Vagina (tissue), 2 donors: ENCODE measurements at regions not wholly inside any gene's neighbourhood (a gene's known extent, or its start where the extent isn't known, plus 50 kb on each side); places are given as distances from the start of the nearest gene placed in this dataset.
"Not testable (repeated sequence)": the region's sequence is repeated elsewhere in the genome, so short reads cannot be mapped to it uniquely, and the experiment has no call there.

Source experiments
- DNase-seq, 2 donors: peaks; one replicate each; pipeline ENCODE4 v3.0.0-alpha.2; 2017; ENCODE audit errors: extremely low spot score in 2 of 2
- H3K27ac ChIP-seq: fragments of 200-600 bp; sonication (generic); one replicate; pipeline ENCODE4 v1.5.1; 2019
- H3K27me3 ChIP-seq: fragments of 200-600 bp; sonication (generic); one replicate; pipeline ENCODE4 v1.5.1; 2019
- H3K36me3 ChIP-seq, 2 donors: fragments of 200-600 bp; sonication (generic); one replicate each; pipeline ENCODE4 v1.5.1; 2017 to 2019
- H3K4me1 ChIP-seq: fragments of 200-600 bp; sonication (generic); one replicate; pipeline ENCODE4 v1.5.1; 2019
- H3K4me3 ChIP-seq, 2 donors: fragments of 200-600 bp; sonication (generic); 1 replicate in 1 of 2; 2 replicates in 1 of 2; pipeline ENCODE4 v1.5.1; 2016 to 2019
- H3K9me3 ChIP-seq: fragments of 200-600 bp; sonication (generic); one replicate; pipeline ENCODE4 v1.5.1; 2019
- POLR2A ChIP-seq, 2 donors: fragments of 450-650 bp; IDR thresholded peaks; one replicate each; pipeline ENCODE4 v1.6.1; 2017; ENCODE audit warnings: antibody characterized with exemption in 2 of 2, mild to moderate bottlenecking in 2 of 2, moderate library complexity in 2 of 2
- POLR2AphosphoS5 ChIP-seq, 2 donors: sonication (generic); formaldehyde crosslinking; IDR thresholded peaks; one replicate each; pipeline ENCODE4 v1.9.0; 2017; ENCODE audit warnings: antibody characterized with exemption in 2 of 2, mild to moderate bottlenecking in 2 of 2, low read depth in 1 of 2; ENCODE audit not compliant: insufficient read depth in 1 of 2
- intact Hi-C: fragments of 100-400 bp; cut with DNase I; formaldehyde crosslinking; loops from one replicate; pipeline ENCODE4 v1.15.1; 2023
- TF ChIP-seq, protein P1 (sequence below), 3 experiments: fragments of 450-650 bp in 2 of 3; fragments of 200-600 bp in 1 of 3; sonication (generic) in 1 of 3; IDR thresholded peaks; one replicate each; pipeline ENCODE4 v1.5.1; 2017 to 2019; ENCODE audit warnings: antibody characterized with exemption in 3 of 3, mild to moderate bottlenecking in 2 of 3, moderate library complexity in 2 of 3

- Histone ChIP-seq H3K36me3 (no peaks in the 10 kb centered on the region), H3K4me1 (no peaks in the 10 kb centered on the region), H3K27ac (no peak overlapping the region), H3K4me3 (no peak overlapping the region), H3K27me3 (no peaks in the 10 kb centered on the region), H3K9me3 (no peaks in the 10 kb centered on the region)
- intact Hi-C loops = no loop called here
- TF ChIP-seq, protein P1, sequence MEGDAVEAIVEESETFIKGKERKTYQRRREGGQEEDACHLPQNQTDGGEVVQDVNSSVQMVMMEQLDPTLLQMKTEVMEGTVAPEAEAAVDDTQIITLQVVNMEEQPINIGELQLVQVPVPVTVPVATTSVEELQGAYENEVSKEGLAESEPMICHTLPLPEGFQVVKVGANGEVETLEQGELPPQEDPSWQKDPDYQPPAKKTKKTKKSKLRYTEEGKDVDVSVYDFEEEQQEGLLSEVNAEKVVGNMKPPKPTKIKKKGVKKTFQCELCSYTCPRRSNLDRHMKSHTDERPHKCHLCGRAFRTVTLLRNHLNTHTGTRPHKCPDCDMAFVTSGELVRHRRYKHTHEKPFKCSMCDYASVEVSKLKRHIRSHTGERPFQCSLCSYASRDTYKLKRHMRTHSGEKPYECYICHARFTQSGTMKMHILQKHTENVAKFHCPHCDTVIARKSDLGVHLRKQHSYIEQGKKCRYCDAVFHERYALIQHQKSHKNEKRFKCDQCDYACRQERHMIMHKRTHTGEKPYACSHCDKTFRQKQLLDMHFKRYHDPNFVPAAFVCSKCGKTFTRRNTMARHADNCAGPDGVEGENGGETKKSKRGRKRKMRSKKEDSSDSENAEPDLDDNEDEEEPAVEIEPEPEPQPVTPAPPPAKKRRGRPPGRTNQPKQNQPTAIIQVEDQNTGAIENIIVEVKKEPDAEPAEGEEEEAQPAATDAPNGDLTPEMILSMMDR (IDR thresholded peaks at IDR 0.05) = no peak
- TF ChIP-seq POLR2A (IDR thresholded peaks at IDR 0.05) (no peak), POLR2AphosphoS5 (IDR thresholded peaks at IDR 0.05; ENCODE audit: insufficient read depth in 1 of 2, low read depth in 1 of 2) (no peak)
- no peak for DNase-seq
These were observed 228.3 kb downstream of the FAM181B start for GRCh38 chr11:82505379-82505778.

- DNase-seq, H3K27me3 ChIP-seq, intact Hi-C loops, H3K27ac ChIP-seq, H3K9me3 ChIP-seq, H3K4me1 ChIP-seq, H3K4me3 ChIP-seq, H3K36me3 ChIP-seq: not testable (repeated sequence)
These were observed 232.5 kb downstream of the FAM181B start for GRCh38 chr11:82501174-82501573.

- Histone ChIP-seq H3K36me3 (no peaks in the 10 kb centered on the region), H3K4me1 (no peaks in the 10 kb centered on the region), H3K27ac (no peak overlapping the region), H3K27me3 (no peaks in the 10 kb centered on the region), H3K9me3 (no peaks in the 10 kb centered on the region), H3K4me3 (no peak overlapping the region)
- DNase-seq = no peak
- intact Hi-C loops = no loop called here
- no peak for TF ChIP-seq POLR2A (IDR thresholded peaks at IDR 0.05)
- TF ChIP-seq, protein P1 (IDR thresholded peaks at IDR 0.05) = no peak
- TF ChIP-seq POLR2AphosphoS5 (IDR thresholded peaks at IDR 0.05; ENCODE audit: insufficient read depth in 1 of 2, low read depth in 1 of 2) = no peak
These were observed 238.7 kb downstream of the FAM181B start for GRCh38 chr11:82494988-82495432.

- Histone ChIP-seq H3K36me3 (no peaks in the 10 kb centered on the region), H3K27me3 (no peaks in the 10 kb centered on the region), H3K27ac (no peak overlapping the region), H3K9me3 (no peaks in the 10 kb centered on the region), H3K4me3 (no peak overlapping the region), H3K4me1 (no peaks in the 10 kb centered on the region)
- no peak for DNase-seq
- TF ChIP-seq POLR2A (IDR thresholded peaks at IDR 0.05) = no peak
- TF ChIP-seq, protein P1 (IDR thresholded peaks at IDR 0.05) = no peak
- TF ChIP-seq POLR2AphosphoS5 (IDR thresholded peaks at IDR 0.05; ENCODE audit: insufficient read depth in 1 of 2, low read depth in 1 of 2) = no peak
- intact Hi-C loops = no loop called here
These were observed 258.8 kb downstream of the FAM181B start for GRCh38 chr11:82474876-82475275.

GRCh38 chr11:82465481-82465880, 268.2 kb downstream of the FAM181B start:
- no peaks in the 10 kb centered on the region for H3K9me3 ChIP-seq
- H3K27me3 ChIP-seq = no peaks in the 10 kb centered on the region
- no peak overlapping the region for H3K4me3 ChIP-seq
- H3K27ac ChIP-seq = no peak overlapping the region
- H3K4me1 ChIP-seq = no peaks in the 10 kb centered on the region
- TF ChIP-seq POLR2AphosphoS5 (IDR thresholded peaks at IDR 0.05; ENCODE audit: insufficient read depth in 1 of 2, low read depth in 1 of 2) = no peak
- TF ChIP-seq, protein P1 (IDR thresholded peaks at IDR 0.05) = no peak
- TF ChIP-seq POLR2A (IDR thresholded peaks at IDR 0.05) = no peak
- intact Hi-C loops = no loop called here
- no peak for DNase-seq
- H3K36me3 ChIP-seq = no peaks in the 10 kb centered on the region
